OCI-LY1 (cell line): ENCODE measurements at regions not wholly inside any gene's neighbourhood (a gene's known extent, or its start where the extent isn't known, plus 50 kb on each side); places are given as distances from the start of the nearest gene placed in this dataset.

Source experiments
- CTCF ChIP-seq: fragments of 200-600 bp; sonication (generic), shearing (Covaris generic); IDR thresholded peaks from 2 replicates; pipeline ENCODE4 v1.5.1; 2017; ENCODE audit warnings: mild to moderate bottlenecking, antibody characterized with exemption, low read length, moderate library complexity, mixed read lengths
- EZH2 ChIP-seq: fragments of 200-600 bp; sonication (generic), shearing (Covaris generic); IDR thresholded peaks from 2 replicates; pipeline ENCODE4 v1.8.0; 2017; ENCODE audit warnings: borderline replicate concordance, mixed run types, mild to moderate bottlenecking, antibody characterized with exemption, low read length, moderate library complexity, mixed read lengths

GRCh38 chr1:229152311-229152710 is 118.6 kb upstream of the RAB4A start:
- TF ChIP-seq CTCF = no peak
- TF ChIP-seq EZH2 = no peak
